ENCODE measurements at regions not wholly inside any gene's neighbourhood (a gene's known extent, or its start where the extent isn't known, plus 50 kb on each side); places are given as distances from the start of the nearest gene placed in this dataset.

DNA sequence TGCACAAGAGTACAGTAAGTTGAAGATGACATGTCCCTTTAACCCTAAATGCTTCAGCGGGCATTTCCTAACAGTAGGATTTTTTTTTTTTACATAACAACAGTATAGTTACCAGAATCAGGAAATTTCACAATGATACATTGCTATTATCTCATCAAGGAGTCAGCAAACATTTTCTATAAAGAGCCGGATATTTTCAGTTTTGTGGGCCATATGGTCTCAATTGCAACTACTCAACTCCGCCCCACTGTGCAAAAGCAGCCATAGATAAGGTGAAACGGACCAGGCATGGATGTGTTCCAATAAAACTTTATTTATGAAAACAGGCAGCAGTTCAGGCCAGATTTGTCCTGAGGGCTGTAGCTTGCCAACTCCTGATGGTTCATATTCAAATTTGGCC, 130.6 kb downstream of the SMAD6 start:
- no peak for DNase-seq (ENCODE audit: low spot score)
- in situ Hi-C loops (cut with MboI; ENCODE audit: low sequenced_read_pairs, unreplicated experiment) = no loop called here
- no peak for TF ChIP-seq CTCF (IDR thresholded peaks at IDR 0.05; ENCODE audit: borderline replicate concordance, control extremely low read depth, extremely low read depth, insufficient read depth, missing control alignments)

DNA sequence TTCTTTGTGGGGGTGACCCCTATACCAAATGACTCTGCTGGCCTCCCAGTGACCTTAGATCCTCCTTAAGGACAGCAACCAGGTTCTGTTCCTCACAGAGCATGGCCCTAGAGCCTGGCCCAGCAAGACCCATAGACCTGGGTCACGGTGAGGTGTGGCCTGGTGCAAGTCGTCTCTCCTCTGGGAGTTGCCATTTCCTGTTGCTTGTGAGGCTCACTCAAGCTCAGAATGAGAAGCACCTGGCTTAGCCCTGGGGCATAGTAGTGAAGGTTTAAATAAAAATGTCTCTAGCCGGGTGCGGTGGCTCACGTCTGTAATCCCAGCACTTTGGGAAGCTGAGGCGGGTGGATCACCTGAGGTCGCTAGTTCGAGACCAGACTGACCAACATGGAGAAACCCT, 131.3 kb downstream of the SMAD6 start:
- in situ Hi-C loops (cut with MboI; ENCODE audit: low sequenced_read_pairs, unreplicated experiment) = no loop called here
- no peak for TF ChIP-seq CTCF (IDR thresholded peaks at IDR 0.05; ENCODE audit: borderline replicate concordance, control extremely low read depth, extremely low read depth, insufficient read depth, missing control alignments)
- no peak for DNase-seq (ENCODE audit: low spot score)

DNA sequence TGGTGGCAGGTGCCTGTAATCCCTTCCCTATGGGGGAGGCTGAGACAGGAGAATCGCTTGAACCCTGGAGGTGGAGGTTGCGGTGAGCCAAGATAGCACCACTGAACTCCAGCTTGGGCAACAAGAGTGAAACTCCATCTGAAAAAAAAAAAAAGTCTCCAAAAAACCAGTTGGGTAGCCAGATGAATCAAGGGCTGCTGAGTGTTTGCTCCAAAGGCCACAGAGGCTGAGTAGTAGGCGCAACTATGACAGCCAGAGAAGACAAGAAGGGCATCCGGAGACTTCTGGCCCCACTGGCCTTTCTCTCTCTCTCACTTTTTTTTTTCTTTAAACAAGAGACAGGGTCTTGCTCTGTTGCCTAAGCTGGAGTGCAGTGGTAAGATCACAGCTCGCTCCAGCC, 131.8 kb downstream of the SMAD6 start:
- DNase-seq (ENCODE audit: low spot score) = no peak
- in situ Hi-C loops (cut with MboI; ENCODE audit: low sequenced_read_pairs, unreplicated experiment) = no loop called here
- TF ChIP-seq CTCF (IDR thresholded peaks at IDR 0.05; ENCODE audit: borderline replicate concordance, control extremely low read depth, extremely low read depth, insufficient read depth, missing control alignments) = no peak

DNA sequence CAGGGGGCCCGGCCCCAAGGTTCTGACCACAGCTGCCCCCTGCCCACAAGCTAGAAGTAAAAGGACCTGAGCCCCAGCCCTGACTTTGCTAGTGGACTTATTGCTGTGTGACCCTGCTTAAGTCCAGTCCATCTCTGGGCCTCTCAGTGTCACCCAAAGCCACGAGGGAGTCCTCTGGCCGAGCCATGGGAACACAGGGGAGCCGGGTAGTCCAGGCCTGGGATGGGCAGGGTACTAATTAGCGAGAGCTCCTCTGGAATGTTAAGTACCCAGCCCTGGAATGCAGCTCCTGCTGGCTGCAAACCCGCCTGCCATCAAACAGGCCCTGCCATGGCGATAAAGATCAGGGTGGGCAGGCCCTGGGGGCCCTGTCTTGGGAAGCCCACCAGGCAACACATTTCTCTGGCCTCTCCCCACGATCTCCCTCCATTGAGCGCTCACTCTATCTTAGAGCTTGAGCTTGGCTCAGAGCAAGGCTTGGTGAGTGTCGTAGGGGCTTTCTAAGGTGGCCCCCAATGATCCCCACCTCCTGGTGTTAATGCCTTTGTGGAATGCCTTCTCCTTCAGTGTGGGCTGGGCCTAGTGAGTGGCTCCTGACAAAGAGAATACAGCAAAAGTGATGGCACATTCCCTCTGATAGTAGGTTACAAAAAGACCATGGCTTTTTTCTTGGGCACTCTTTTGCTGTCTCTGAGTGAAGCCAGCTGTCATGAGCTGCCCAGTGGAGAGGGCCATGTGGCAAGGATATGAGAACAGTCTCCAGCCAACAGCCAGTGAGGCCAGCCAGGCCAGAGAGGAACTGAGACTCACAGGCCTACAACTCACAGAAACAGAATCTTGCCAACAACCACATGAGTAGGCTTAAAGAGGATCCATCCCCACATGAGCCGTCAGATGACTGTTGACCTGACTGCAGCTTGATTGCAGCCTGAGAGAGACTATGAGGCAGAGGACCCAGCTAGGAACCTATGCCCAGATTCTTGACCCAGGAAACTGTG, 133.1 kb downstream of the SMAD6 start:
- in situ Hi-C loops (cut with MboI; ENCODE audit: low sequenced_read_pairs, unreplicated experiment) = no loop called here
- DNase-seq (ENCODE audit: low spot score) = no peak
- TF ChIP-seq CTCF (IDR thresholded peaks at IDR 0.05; ENCODE audit: borderline replicate concordance, control extremely low read depth, extremely low read depth, insufficient read depth, missing control alignments) = no peak

DNA sequence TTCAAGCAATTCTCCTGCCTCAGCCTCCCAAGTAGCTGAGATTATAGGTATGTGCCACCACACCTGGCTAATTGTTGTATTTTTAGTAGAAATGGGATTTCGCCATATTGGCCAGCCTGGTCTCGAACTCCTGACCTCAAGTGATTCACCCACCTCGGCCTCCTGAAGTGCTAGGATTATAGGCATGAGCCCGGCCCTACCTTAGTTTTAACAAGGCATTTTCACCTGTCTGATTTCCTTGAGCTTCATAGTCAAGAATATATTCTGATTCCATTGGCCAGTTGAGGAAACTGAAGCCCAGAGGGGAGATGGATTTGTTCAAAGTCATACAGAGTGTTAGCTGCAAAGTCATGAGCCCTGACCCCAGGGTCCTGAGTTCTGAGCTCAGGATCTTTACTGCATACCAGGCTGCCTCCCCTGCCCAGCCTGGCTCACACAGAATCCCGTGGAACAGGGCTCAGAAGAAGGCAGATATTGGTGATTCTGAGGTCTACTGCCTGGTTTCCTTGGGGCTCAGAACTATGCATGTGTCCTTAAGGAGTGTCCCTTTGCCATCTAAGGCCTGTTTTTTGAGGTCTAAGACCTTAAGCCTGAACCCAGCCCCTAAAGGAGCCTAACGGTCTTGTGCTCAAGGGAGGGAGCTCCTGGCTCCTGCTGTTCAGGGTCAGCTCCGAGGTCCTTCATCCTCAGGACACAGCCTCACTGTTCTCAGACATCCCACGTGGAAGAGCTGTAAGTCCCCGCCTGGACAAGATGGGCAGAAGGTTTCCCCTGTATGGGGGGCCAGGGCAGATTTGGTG, 134.4 kb downstream of the SMAD6 start:
- TF ChIP-seq CTCF (IDR thresholded peaks at IDR 0.05; ENCODE audit: borderline replicate concordance, control extremely low read depth, extremely low read depth, insufficient read depth, missing control alignments) = no peak
- no peak for DNase-seq (ENCODE audit: low spot score)
- in situ Hi-C loops (cut with MboI; ENCODE audit: low sequenced_read_pairs, unreplicated experiment) = no loop called here

GRCh38 chr15:66838202-66838601, 136.2 kb downstream of the SMAD6 start:
- no peak for DNase-seq (ENCODE audit: low spot score)
- TF ChIP-seq CTCF (IDR thresholded peaks at IDR 0.05; ENCODE audit: borderline replicate concordance, control extremely low read depth, extremely low read depth, insufficient read depth, missing control alignments) = no peak
- in situ Hi-C loops (cut with MboI; ENCODE audit: low sequenced_read_pairs, unreplicated experiment) = no loop called here

Measured in GM13976 (cell line).